HCT116 (cell line): ENCODE measurements at regions not wholly inside any gene's neighbourhood (a gene's known extent, or its start where the extent isn't known, plus 50 kb on each side); places are given as distances from the start of the nearest gene placed in this dataset.

Source experiments
- CTCF ChIP-seq, 3 experiments: fragments of 200-600 bp in 1 of 3; sonication (generic) in 1 of 3; IDR thresholded peaks in 2 of 3; conservative IDR thresholded peaks in 1 of 3; 2 replicates each; pipeline ENCODE4 v1.5.1; 2012 to 2017; ENCODE audit warnings: low read depth in 2 of 3, low read length in 2 of 3, antibody characterized with exemption in 1 of 3, borderline replicate concordance in 1 of 3, control low read depth in 1 of 3, mild to moderate bottlenecking in 1 of 3, mixed read lengths in 1 of 3, mixed run types in 1 of 3, moderate library complexity in 1 of 3; ENCODE audit not compliant: insufficient read depth in 1 of 3
- POLR2AphosphoS5 ChIP-seq: IDR thresholded peaks from 2 replicates; pipeline ENCODE4 v1.6.1; 2011; ENCODE audit warnings: mild to moderate bottlenecking, low read depth, low read length, moderate library complexity

GRCh38 chr16:61237884-61238485, 798.3 kb downstream of the CDH8 start:
- no peak for TF ChIP-seq POLR2AphosphoS5
- no peak for TF ChIP-seq CTCF (IDR thresholded peaks at IDR 0.05 in 2 of 3, conservative IDR thresholded peaks at IDR 0.05 in 1 of 3; ENCODE audit: borderline replicate concordance in 1 of 3, insufficient read depth in 1 of 3, low read depth in 2 of 3, low read length in 2 of 3)
